H9 (cell line): ENCODE measurements at regions not wholly inside any gene's neighbourhood (a gene's known extent, or its start where the extent isn't known, plus 50 kb on each side); places are given as distances from the start of the nearest gene placed in this dataset.

Experiments
- DNase-seq: peaks from one replicate; pipeline ENCODE4 v3.0.0-alpha.2; 2017
- H2AFZ ChIP-seq: one replicate; pipeline ENCODE4 v1.6.1; 2013; ENCODE audit warnings: mild to moderate bottlenecking, low read length, control low read depth, moderate library complexity
- H2AK5ac ChIP-seq: 2 replicates; pipeline ENCODE4 v1.6.1; 2013; ENCODE audit warnings: low read length, control low read depth, mixed read lengths; ENCODE audit not compliant: insufficient read length
- H2BK120ac ChIP-seq: one replicate; pipeline ENCODE4 v1.6.1; 2013; ENCODE audit warnings: low read depth, mild to moderate bottlenecking, low read length, control low read depth, inconsistent platforms; ENCODE audit not compliant: poor library complexity, severe bottlenecking
- H2BK12ac ChIP-seq: 2 replicates; pipeline ENCODE4 v1.6.1; 2013; ENCODE audit warnings: low read length, control low read depth, mixed read lengths, low read depth; ENCODE audit not compliant: insufficient read length
- H2BK15ac ChIP-seq: 2 replicates; pipeline ENCODE4 v1.6.1; 2013; ENCODE audit warnings: low read depth, low read length, control low read depth
- H2BK20ac ChIP-seq: one replicate; pipeline ENCODE4 v1.6.1; 2013; ENCODE audit warnings: low read depth, mild to moderate bottlenecking, low read length, control low read depth, inconsistent platforms; ENCODE audit not compliant: poor library complexity, severe bottlenecking
- H2BK5ac ChIP-seq: 2 replicates; pipeline ENCODE4 v1.6.1; 2013; ENCODE audit warnings: low read length, control low read depth, mixed read lengths; ENCODE audit not compliant: insufficient read length
- H3K14ac ChIP-seq: 2 replicates; pipeline ENCODE4 v1.6.1; 2013; ENCODE audit warnings: low read length, control low read depth; ENCODE audit not compliant: insufficient read depth
- H3K18ac ChIP-seq: 2 replicates; pipeline ENCODE4 v1.6.1; 2013; ENCODE audit warnings: low read depth, mild to moderate bottlenecking, mixed read lengths, low read length, control low read depth; ENCODE audit not compliant: insufficient read length
- H3K23ac ChIP-seq: 2 replicates; pipeline ENCODE4 v1.6.1; 2013; ENCODE audit warnings: low read length, control low read depth, mixed read lengths, low read depth; ENCODE audit not compliant: insufficient read length
- H3K23me2 ChIP-seq: 2 replicates; pipeline ENCODE4 v1.6.1; 2013; ENCODE audit warnings: low read depth, mild to moderate bottlenecking, mixed read lengths, low read length, control low read depth; ENCODE audit not compliant: insufficient read length, poor library complexity, severe bottlenecking
- H3K27ac ChIP-seq: 2 replicates; pipeline ENCODE4 v1.5.1; 2013; ENCODE audit warnings: low read length, control low read depth, mixed read lengths, low read depth; ENCODE audit not compliant: insufficient read length
- H3K27me3 ChIP-seq: 2 replicates; pipeline ENCODE4 v1.6.1; 2013; ENCODE audit warnings: low read length, control low read depth, inconsistent platforms; ENCODE audit not compliant: insufficient read depth
- H3K4ac ChIP-seq: 2 replicates; pipeline ENCODE4 v1.6.1; 2013; ENCODE audit warnings: low read depth, mild to moderate bottlenecking, control low read depth, inconsistent platforms, low read length, moderate library complexity
- H3K4me1 ChIP-seq: 2 replicates; pipeline ENCODE4 v1.6.1; 2013; ENCODE audit warnings: low read length, control low read depth, inconsistent platforms; ENCODE audit not compliant: insufficient read depth
- H3K4me2 ChIP-seq: 2 replicates; pipeline ENCODE4 v1.6.1; 2013; ENCODE audit warnings: low read length, control low read depth, mixed read lengths; ENCODE audit not compliant: insufficient read length, insufficient read depth
- H3K56ac ChIP-seq: 2 replicates; pipeline ENCODE4 v1.6.1; 2013; ENCODE audit warnings: low read depth, mild to moderate bottlenecking, mixed read lengths, low read length, control low read depth; ENCODE audit not compliant: insufficient read length
- H3K79me1 ChIP-seq: 2 replicates; pipeline ENCODE4 v1.6.1; 2013; ENCODE audit warnings: low read depth, mild to moderate bottlenecking, moderate library complexity, low read length, control low read depth, inconsistent platforms; ENCODE audit not compliant: insufficient read depth, poor library complexity, severe bottlenecking
- H3K79me2 ChIP-seq: 2 replicates; pipeline ENCODE4 v1.6.1; 2013; ENCODE audit warnings: low read length, control low read depth, inconsistent platforms; ENCODE audit not compliant: insufficient read depth
- H3K9ac ChIP-seq: 2 replicates; pipeline ENCODE4 v1.6.1; 2013; ENCODE audit warnings: low read length, control low read depth, mixed read lengths; ENCODE audit not compliant: insufficient read length; ENCODE audit errors: extremely low read depth
- H3K9me3 ChIP-seq: one replicate; pipeline ENCODE4 v1.6.1; 2013; ENCODE audit warnings: low read depth, low read length, inconsistent platforms; ENCODE audit not compliant: control insufficient read depth
- H3T11ph ChIP-seq: one replicate; pipeline ENCODE4 v1.6.1; 2013; ENCODE audit warnings: mild to moderate bottlenecking, low read length, control low read depth, inconsistent platforms
- H4K20me1 ChIP-seq: one replicate; pipeline ENCODE4 v1.6.1; 2013; ENCODE audit not compliant: control insufficient read depth, insufficient read length, insufficient read depth
- H4K5ac ChIP-seq: 2 replicates; pipeline ENCODE4 v1.6.1; 2013; ENCODE audit warnings: low read depth, mild to moderate bottlenecking, mixed read lengths, low read length, control low read depth; ENCODE audit not compliant: insufficient read length
- H4K8ac ChIP-seq: replicated peaks from 2 replicates; pipeline ENCODE4 v1.6.1; 2013; ENCODE audit warnings: low read length, control low read depth, mixed read lengths, low read depth; ENCODE audit not compliant: insufficient read length
- H4K91ac ChIP-seq: 2 replicates; pipeline ENCODE4 v1.6.1; 2013; ENCODE audit warnings: low read depth, mild to moderate bottlenecking, moderate library complexity, mixed read lengths, low read length, control low read depth; ENCODE audit not compliant: insufficient read length
- H3K27ac Mint-ChIP-seq, 3 experiments: 2 replicates in 2 of 3; 3 replicates in 1 of 3; pipeline ENCODE4 v1.8.0; 2020 to 2021; ENCODE audit warnings: mixed read lengths in 3 of 3, mild to moderate bottlenecking in 1 of 3, moderate library complexity in 1 of 3
- H3K27me3 Mint-ChIP-seq: 2 replicates; pipeline ENCODE4 v1.8.0; 2021; ENCODE audit warnings: low read depth, mild to moderate bottlenecking, moderate library complexity, mixed read lengths
- H3K36me3 Mint-ChIP-seq, 3 experiments: 2 replicates in 2 of 3; 3 replicates in 1 of 3; pipeline ENCODE4 v1.8.0; 2020 to 2021; ENCODE audit warnings: low read depth in 3 of 3, mixed read lengths in 3 of 3; ENCODE audit not compliant: insufficient read depth in 1 of 3
- H3K4me1 Mint-ChIP-seq, 2 experiments: 2 replicates each; pipeline ENCODE4 v1.8.0; 2020; ENCODE audit warnings: mixed read lengths in 2 of 2
- H3K4me3 Mint-ChIP-seq, 2 experiments: 2 replicates in 1 of 2; 3 replicates in 1 of 2; pipeline ENCODE4 v1.8.0; 2020 to 2021; ENCODE audit warnings: mild to moderate bottlenecking in 2 of 2, mixed read lengths in 2 of 2, moderate library complexity in 1 of 2
- H3K9me3 Mint-ChIP-seq, 2 experiments: 2 replicates in 1 of 2; 3 replicates in 1 of 2; pipeline ENCODE4 v1.8.0; 2020; ENCODE audit warnings: mild to moderate bottlenecking in 2 of 2, mixed read lengths in 2 of 2, moderate library complexity in 1 of 2
- CTCF ChIP-seq: fragments of 200-600 bp; sonication (generic); conservative IDR thresholded peaks from 3 replicates; pipeline ENCODE4 v1.8.0; 2021; ENCODE audit warnings: antibody characterized with exemption, mild to moderate bottlenecking
- WGBS: extraction: QIAGEN DNeasy Blood & Tissue Kit; methylation state at CpG from one replicate; pipeline ENCODE4 v1.1.7; 2013; ENCODE audit warnings: missing lambda C conversion rate, low lambda C conversion rate, mixed read lengths; ENCODE audit not compliant: insufficient read length; ENCODE audit errors: extremely low coverage; 5-methylcytosine and 5-hydroxymethylcytosine counted together

- Histone ChIP-seq H3K23me2 (no peaks in the 10 kb centered on the region), H2AK5ac (no peak overlapping the region), H3K4me2 (no peak overlapping the region), H3K9me3 (no peaks in the 10 kb centered on the region), H3K9ac (no peak overlapping the region), H3K27me3 (no peaks in the 10 kb centered on the region), H4K5ac (no peak overlapping the region), H2AFZ (no peak overlapping the region), H3K79me2 (no peaks in the 10 kb centered on the region), H3K14ac (no peak overlapping the region), H3K18ac (no peak overlapping the region), H3K27ac (no peak overlapping the region), H2BK20ac (no peak overlapping the region), H3K4me1 (no peaks in the 10 kb centered on the region), H2BK5ac (no peak overlapping the region), H4K20me1 (no peaks in the 10 kb centered on the region), H3K79me1 (no peaks in the 10 kb centered on the region), H3T11ph (no peak overlapping the region), H2BK15ac (no peak overlapping the region), H4K8ac (no peak overlapping the region), H2BK120ac (no peak overlapping the region), H4K91ac (no peak overlapping the region), H3K4ac (no peak overlapping the region), H3K23ac (no peak overlapping the region), H3K56ac (no peak overlapping the region), H2BK12ac (no peak overlapping the region)
- H3K36me3 Mint-ChIP-seq = peaks cover 0 to 4% (median 0%) of the 10 kb centered on the region in 3 experiments; a peak in 2 of 7 replicates
- H3K4me1 Mint-ChIP-seq = peaks cover 10 to 16% of the 10 kb centered on the region in 2 experiments
- H3K9me3 Mint-ChIP-seq = peaks cover 3 to 5% of the 10 kb centered on the region in 2 experiments
- peak overlapping the region in 2 of 3 experiments; percentile 2 to 17; a peak in 1 of 7 replicates for H3K27ac Mint-ChIP-seq
- DNase-seq = no peak
- WGBS = no CpG with 5 or more reads among the region's 18 CpGs
- no peak overlapping the region for H3K4me3 Mint-ChIP-seq
- no peaks in the 10 kb centered on the region; the same call in 1 of the 2 replicates for H3K27me3 Mint-ChIP-seq
- no peak for TF ChIP-seq CTCF
Measured at GRCh38 chr14:99040052-99040451, 231.9 kb downstream of the BCL11B start.
